Endothelial cell (in vitro differentiated cells): ENCODE measurements at regions not wholly inside any gene's neighbourhood (a gene's known extent, or its start where the extent isn't known, plus 50 kb on each side); places are given as distances from the start of the nearest gene placed in this dataset.

Experiments used
- DNase-seq: peaks from one replicate; pipeline ENCODE4 v3.0.0; 2021; ENCODE audit warnings: low spot score
- H3K27ac Mint-ChIP-seq: one replicate; pipeline ENCODE4 v1.8.0; 2021; ENCODE audit warnings: mixed read lengths, inconsistent platforms; ENCODE audit not compliant: unreplicated experiment
- H3K27me3 Mint-ChIP-seq: one replicate; pipeline ENCODE4 v1.8.0; 2021; ENCODE audit warnings: mild to moderate bottlenecking, moderate library complexity, mixed read lengths, inconsistent platforms; ENCODE audit not compliant: unreplicated experiment
- H3K36me3 Mint-ChIP-seq: one replicate; pipeline ENCODE4 v1.8.0; 2021; ENCODE audit warnings: mild to moderate bottlenecking, low read depth, mixed read lengths, inconsistent platforms; ENCODE audit not compliant: unreplicated experiment
- H3K4me1 Mint-ChIP-seq: one replicate; pipeline ENCODE4 v1.8.0; 2021; ENCODE audit warnings: mild to moderate bottlenecking, mixed read lengths, inconsistent platforms; ENCODE audit not compliant: unreplicated experiment
- H3K4me3 Mint-ChIP-seq: one replicate; pipeline ENCODE4 v1.8.0; 2021; ENCODE audit warnings: mild to moderate bottlenecking, mixed read lengths, inconsistent platforms; ENCODE audit not compliant: unreplicated experiment
- H3K9me3 Mint-ChIP-seq: one replicate; pipeline ENCODE4 v1.8.0; 2021; ENCODE audit warnings: mixed read lengths, inconsistent platforms; ENCODE audit not compliant: unreplicated experiment
- TF ChIP-seq, protein P1 (sequence below): fragments of 200-600 bp; sonication (generic); IDR thresholded peaks from one replicate; pipeline ENCODE4 v1.5.0; 2021; ENCODE audit warnings: antibody characterized with exemption; ENCODE audit not compliant: unreplicated experiment

DNA sequence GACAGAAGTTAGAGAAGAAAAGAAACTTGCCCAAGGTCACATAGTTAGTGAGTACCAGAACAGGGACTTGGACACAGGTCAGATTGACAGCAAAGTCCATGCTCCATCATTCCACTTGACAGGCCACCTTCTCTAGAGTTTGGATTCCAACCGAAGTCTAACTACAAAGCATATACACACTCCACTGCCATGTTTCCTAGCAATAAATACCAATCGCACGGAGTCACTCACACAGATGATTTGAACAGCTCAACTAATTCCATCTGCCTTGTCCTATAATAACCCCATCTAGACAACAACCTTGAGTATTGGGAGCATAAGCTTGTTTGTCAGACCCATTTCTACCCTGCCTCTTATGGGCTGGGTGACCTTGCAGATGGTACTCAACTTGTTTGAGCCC lies 334.6 kb upstream of the MGAT5 start:
- no peak overlapping the region for H3K27ac Mint-ChIP-seq
- H3K36me3 Mint-ChIP-seq = no peaks in the 10 kb centered on the region
- no peak overlapping the region for H3K4me3 Mint-ChIP-seq
- TF ChIP-seq, protein P1, sequence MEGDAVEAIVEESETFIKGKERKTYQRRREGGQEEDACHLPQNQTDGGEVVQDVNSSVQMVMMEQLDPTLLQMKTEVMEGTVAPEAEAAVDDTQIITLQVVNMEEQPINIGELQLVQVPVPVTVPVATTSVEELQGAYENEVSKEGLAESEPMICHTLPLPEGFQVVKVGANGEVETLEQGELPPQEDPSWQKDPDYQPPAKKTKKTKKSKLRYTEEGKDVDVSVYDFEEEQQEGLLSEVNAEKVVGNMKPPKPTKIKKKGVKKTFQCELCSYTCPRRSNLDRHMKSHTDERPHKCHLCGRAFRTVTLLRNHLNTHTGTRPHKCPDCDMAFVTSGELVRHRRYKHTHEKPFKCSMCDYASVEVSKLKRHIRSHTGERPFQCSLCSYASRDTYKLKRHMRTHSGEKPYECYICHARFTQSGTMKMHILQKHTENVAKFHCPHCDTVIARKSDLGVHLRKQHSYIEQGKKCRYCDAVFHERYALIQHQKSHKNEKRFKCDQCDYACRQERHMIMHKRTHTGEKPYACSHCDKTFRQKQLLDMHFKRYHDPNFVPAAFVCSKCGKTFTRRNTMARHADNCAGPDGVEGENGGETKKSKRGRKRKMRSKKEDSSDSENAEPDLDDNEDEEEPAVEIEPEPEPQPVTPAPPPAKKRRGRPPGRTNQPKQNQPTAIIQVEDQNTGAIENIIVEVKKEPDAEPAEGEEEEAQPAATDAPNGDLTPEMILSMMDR = no peak
- no peaks in the 10 kb centered on the region for H3K9me3 Mint-ChIP-seq
- no peaks in the 10 kb centered on the region for H3K4me1 Mint-ChIP-seq
- no peaks in the 10 kb centered on the region for H3K27me3 Mint-ChIP-seq
- no peak for DNase-seq

DNA sequence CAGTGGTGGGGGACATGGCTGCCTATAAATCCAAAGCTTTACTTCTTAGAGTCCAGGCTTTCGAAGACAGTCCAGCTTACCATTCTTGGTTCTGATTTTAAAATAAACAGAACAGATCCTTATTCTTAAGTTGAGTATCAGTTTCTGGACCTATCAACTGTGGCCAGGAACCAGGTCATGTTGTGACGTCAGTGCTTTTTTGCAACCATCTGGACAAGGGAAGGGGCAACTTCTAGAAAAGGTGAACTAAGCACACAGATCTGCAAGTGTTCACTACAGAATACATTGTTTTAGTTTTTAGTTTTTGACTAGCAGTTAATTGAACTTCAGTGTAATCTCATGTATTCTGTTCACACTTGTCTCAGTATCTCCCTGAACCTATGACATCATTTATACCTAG lies 326.0 kb upstream of the MGAT5 start:
- Mint-ChIP-seq H3K4me1 (no peaks in the 10 kb centered on the region), H3K36me3 (no peaks in the 10 kb centered on the region), H3K27me3 (peaks cover 1% of the 10 kb centered on the region), H3K9me3 (no peaks in the 10 kb centered on the region), H3K27ac (no peak overlapping the region), H3K4me3 (no peak overlapping the region)
- no peak for DNase-seq
- TF ChIP-seq, protein P1 = no peak

DNA sequence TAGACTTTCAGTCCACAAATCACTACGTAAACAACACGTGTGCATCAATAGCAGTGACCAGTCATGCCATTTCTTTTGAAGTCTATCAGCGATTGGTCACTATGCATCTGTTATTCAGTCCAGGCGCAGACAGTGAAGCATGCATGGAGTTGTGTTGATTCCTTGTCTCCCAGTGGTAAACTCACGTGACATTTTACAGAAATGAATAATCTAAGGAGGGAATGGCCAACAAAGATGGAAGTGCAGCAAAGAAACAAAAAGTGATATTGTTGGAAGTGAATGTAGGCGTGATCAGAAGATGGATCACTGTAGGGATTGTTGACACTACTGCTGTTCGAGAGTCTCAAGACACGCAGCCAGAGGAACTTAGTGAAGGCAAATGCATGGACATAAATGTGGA lies 317.8 kb upstream of the MGAT5 start:
- DNase-seq = no peak
- TF ChIP-seq, protein P1 = no peak
- no peaks in the 10 kb centered on the region for H3K4me1 Mint-ChIP-seq
- no peak overlapping the region for H3K27ac Mint-ChIP-seq
- H3K27me3 Mint-ChIP-seq = peaks cover 1% of the 10 kb centered on the region
- no peaks in the 10 kb centered on the region for H3K9me3 Mint-ChIP-seq
- no peak overlapping the region for H3K4me3 Mint-ChIP-seq
- no peaks in the 10 kb centered on the region for H3K36me3 Mint-ChIP-seq

DNA sequence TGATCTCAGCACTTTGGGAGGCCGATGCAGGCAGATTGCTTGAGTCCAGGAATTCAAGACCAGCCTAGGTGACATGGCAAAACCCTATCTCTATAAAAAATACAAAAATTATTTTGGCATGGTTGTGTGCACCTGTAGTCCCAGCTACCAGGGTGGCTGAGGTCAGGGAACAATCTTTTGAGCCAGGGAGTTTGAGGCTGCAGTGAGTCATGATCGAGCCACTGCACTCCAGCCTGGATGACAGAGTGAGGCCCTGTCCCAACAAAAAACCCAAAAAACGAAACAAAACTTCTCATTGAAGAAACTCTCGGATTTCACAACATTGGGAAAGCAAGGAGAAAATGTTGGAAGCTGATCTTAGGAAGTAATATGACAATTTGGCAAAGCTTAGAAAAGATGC lies 317.3 kb upstream of the MGAT5 start:
- Mint-ChIP-seq H3K4me1 (no peaks in the 10 kb centered on the region), H3K4me3 (no peak overlapping the region), H3K27me3 (no peaks in the 10 kb centered on the region), H3K36me3 (no peaks in the 10 kb centered on the region), H3K27ac (no peak overlapping the region), H3K9me3 (no peaks in the 10 kb centered on the region)
- TF ChIP-seq, protein P1 = no peak
- no peak for DNase-seq

DNA sequence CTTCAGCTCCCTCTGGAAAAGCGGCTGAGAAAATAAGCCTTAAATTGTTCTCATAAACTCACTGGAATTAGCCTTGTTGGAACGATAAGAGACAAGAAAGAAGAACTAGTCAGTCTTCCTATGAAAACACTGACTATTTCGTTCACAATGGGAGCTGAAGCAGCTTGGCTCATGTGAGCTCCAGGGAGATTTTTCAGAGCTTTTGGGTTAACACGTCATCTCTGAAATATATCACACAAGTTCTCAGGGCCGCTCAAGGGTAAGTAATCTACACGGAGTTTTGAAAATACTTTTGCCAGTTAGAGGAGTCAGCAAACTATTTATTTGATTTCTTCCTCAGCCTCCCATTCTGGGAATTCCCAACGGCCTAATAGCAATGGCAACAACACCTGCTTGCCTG lies 316.2 kb upstream of the MGAT5 start:
- H3K4me1 Mint-ChIP-seq = no peaks in the 10 kb centered on the region
- no peak overlapping the region for H3K4me3 Mint-ChIP-seq
- TF ChIP-seq, protein P1 = no peak
- no peak for DNase-seq
- no peaks in the 10 kb centered on the region for H3K36me3 Mint-ChIP-seq
- no peak overlapping the region for H3K27ac Mint-ChIP-seq
- H3K27me3 Mint-ChIP-seq = no peaks in the 10 kb centered on the region
- H3K9me3 Mint-ChIP-seq = no peaks in the 10 kb centered on the region
